ENCODE measurements at regions not wholly inside any gene's neighbourhood (a gene's known extent, or its start where the extent isn't known, plus 50 kb on each side); places are given as distances from the start of the nearest gene placed in this dataset.

DNA sequence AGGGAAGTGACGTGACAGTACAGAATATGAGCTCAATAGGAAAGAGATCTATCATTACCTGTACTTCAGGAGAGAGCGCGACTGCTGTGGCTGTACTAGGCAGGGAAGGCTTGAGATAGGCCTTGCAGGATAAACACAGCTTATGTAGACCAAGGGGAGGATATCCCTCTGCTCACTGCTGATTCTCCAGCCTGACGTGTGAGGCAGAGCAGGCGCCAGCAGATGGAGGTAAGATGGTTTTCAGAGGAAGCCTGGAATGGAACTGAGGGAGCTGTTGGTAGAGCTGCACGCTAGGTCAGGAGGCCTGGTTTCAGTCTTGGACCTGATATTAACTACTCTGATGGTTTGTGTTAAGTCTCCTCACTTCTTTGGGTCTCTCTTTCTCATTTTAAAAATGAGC lies 291.4 kb downstream of the YTHDC2 start:
- no peak for DNase-seq

DNA sequence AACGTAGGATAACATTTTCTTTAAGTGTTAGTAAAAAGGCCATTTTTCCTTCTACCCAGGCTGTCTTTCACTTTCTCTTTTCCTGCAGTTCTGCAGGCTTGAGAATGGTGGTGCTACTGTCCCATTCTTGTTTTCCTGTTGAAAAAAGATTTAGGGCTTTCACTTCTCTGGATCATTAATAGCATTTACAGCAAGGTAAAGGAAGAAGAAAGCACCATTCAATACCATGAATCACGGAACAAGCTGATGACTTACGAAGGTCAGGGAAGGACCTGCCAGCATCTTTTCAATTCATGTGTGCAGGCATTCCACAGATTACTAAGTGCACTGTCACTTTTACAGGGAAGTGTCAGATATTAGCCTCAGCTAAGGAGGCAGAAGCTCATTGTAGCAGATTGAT lies 292.8 kb downstream of the YTHDC2 start:
- DNase-seq, result peak; percentile 37

DNA sequence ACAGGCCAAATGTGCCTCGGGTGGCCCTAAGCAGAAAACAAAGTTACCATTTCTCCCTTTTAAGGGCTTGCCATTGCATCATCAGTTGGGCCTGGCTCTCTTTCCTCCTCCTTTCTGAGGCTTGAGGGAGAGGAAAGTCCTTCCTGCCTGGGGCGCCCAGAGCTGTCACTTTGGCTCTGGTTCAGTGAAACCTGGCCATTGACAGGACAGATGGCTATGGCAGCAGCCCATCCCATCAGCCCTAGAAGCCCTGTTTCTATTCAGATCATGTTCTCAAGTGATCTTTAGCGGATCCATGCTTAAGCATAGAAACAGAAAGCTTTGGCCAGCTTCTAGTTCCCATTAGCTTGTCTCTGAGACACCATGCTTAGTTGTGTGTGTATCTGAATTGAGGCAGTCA lies 293.4 kb downstream of the YTHDC2 start:
- peak; percentile 19 for DNase-seq

DNA sequence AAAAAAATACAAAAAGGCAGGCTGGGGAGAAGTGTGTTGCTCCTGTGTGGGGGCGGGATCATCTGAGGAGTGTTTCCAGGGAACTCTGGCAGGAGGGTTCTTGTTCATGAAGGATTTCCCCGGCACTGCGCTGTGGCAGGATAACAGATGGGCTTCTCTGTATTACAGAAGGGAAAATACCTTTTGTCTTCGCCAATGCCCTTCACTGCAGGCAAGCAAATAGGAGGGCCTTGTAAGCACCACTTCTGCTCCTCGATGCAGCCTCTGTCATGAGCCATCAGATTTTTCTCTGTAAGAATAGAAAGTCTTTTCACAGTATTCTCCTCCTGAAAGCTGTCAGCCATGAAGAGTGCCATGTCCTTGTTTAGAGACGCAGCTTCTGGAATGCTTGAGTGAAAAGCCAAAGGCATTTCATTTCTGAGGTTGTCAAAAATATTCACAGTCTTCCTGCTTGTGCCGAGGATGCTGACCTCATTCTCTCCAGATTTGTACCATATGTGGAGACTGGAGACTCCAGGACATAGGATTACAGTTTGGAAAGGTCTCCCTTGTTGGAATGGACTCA lies 294.0 kb downstream of the YTHDC2 start:
- peak; percentile 25 for DNase-seq

DNA sequence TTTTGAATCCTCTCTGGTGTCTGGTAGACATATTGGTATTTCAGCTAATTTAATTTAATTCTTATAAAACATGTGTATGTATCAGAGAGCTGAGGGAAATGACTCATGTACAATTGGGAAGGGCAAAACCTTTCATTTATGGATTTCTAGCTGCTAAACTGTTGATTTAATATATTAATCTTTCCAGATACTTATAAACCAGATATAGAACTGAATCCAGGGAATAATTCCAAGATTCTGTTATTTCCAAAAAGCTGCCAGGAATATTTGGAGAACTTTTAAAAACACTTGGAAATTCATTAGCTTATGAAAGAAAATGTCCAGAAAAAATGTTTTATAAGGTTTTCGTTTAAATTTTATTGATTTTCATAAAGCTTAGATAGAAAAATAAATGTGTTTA lies 295.5 kb downstream of the YTHDC2 start:
- DNase-seq, result no peak

DNA sequence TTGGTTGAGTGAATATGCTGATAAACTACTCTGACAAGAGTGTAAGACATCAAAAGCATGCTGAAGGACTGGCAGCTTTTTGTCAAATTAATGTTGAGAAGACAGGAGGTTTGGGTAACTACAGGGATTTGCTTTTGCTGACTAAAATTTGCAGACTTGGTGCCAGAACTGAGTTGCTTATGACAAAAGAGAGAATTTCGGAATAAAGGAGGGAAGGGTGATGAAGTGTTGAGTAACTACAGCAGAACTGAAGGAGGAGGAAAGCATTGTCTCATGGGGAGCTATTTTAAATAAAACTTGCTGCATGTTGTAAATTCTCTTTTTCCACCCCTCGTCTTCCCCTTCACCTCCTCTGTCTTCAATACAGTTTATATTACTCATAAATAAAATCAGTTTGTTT lies 296.1 kb downstream of the YTHDC2 start:
- no peak for DNase-seq

DNA sequence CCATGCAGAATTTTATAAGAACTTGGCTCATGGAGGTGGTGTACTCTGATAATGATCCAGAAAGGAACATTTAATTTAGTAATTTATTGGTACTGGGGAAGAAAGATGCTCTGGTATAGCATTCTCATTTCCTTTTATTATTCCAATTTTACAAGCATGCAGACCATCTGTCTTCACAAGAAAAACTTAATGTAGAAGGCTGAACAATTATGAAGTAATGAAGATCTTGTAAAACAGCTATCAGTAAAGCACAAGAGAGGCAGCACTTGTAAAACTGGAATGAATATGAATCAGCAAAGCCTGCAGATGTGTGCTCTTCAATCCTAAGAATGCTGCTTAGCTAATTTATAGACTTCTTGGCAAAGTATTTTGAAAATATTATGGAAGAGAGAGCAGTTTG lies 300.0 kb downstream of the YTHDC2 start:
- no peak for DNase-seq

DNA sequence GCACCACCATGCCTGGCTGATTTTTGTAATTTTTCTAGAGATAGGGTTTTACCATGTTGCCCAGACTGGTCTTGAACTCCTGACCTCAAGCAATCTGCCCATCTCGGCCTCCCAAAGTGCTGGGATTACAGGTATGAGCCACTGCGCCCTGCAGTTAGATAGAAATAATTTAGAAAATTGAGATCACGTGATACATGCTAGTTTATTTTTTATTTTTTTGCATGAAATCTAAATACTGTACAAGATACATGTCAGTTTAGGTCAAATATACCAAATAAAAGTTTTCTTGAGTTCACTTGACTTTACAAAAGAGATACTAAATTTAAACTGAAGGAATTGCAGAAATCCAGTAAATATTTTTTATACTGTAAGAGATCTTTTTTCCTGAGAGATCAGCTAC lies 304.2 kb downstream of the YTHDC2 start:
- no peak for DNase-seq

DNA sequence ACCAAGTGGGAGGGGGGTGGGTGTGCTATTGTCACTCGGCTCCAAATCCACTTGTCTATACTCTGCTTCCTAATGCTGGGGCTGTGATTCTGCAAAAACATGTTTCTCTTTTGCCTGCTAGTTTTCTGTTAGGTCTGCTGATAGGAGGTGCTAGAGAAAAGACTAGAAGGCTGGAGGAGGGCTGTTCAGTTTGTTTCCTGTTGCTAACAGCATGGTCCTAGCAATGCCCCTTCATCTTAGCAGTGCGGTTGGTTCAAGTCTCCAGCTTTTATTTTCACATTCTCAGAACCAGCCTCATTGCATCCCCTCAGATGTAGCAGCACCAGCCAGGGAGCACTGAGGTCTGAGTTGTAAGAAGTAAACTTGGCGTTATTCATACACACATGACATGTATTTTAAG lies 310.2 kb downstream of the YTHDC2 start:
- no peak for DNase-seq

DNA sequence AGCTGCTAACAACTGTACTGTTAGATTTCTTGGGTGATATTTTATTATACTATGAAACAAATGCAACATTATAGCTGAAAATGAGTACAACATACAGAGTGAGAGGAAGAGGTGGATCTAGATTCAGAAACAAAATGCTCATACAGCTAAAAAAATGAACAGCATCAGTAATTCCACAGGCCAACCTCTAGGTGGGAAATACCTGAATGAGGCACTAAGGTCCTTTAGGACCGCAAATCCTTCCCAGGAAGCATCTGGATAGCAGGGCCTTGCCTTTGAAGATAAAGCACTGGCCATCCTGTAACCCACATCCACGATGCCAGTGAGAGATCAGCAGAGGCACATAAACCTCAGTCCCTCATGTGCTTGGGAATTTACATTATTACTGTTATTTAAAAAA lies 310.8 kb downstream of the YTHDC2 start:
- DNase-seq, result no peak

DNA sequence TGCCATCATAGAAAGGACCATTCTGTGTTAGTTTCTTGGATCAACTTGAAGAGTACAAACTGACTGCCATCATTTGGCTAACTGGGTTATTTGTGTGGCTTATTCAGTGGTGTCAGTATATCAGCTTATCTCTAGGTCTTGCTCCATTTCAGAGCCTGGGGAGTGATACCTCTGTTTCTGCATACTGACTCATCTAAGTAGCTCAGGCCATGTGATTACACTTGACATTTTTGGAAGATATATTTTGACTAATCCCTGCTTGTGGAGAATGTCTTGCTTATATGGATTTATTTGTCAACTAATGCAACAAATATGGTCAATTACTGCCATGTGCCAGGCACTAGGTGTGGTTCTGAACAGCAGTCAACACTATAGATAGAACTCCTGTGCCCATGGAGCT lies 311.7 kb downstream of the YTHDC2 start:
- no peak for DNase-seq

DNA sequence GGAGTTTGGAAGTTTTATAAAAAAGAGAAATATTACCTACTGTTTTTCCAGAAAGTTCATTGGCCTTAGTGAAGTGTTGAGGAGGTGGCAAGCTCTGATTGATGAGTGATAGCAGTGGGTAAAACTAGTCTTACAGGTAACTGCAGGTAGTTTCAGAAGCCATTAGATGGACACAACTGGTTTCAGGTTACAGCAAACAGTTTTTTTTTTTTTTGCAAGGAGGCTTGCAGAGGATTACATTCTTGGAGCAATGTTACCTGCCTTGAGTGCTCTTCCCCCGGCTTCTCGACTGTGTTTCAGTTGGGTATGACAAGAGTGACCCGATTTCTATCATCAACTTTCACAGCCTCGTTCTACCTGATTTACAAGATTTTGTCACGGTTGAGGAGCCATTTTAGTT lies 333.4 kb downstream of the YTHDC2 start:
- DNase-seq, result no peak

DNA sequence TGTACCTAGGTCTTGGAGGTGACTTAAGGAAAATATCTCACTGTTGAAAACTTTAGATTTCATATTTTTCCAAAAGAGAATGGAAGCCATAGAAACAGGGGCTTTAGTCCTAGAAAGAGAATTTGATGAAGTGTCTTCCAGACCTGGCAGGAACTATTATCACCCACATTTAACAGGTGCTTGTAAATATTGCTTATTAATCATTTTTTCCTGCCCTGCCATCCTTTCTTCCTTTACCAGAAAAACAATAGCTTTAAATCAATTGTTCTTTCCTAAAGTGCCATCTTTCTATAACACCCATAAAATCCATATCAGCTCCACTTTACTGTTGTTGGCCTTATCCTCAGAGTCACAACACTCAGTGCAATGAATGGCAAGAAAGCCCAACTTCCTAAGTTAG lies 350.9 kb downstream of the YTHDC2 start:
- no peak for DNase-seq

DNA sequence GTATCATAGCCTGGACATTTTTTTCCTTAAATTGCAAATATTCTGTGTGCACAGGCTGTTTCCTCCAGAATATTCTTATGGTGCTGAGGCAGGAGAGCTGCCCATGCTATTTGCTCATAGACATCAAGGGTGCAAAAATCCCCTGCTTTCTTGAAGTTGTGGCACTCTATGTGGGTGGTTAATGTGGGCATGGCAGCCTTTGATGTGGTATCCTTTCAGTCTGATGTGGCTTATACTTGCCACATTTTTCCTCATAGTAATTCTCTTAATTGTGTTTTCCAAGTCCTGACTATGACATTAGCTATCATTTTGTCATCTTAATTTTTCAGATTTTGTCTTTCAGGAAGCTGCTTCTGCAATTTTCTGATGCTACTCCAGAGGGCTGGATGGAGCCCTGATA lies 353.3 kb downstream of the YTHDC2 start:
- no peak for DNase-seq

DNA sequence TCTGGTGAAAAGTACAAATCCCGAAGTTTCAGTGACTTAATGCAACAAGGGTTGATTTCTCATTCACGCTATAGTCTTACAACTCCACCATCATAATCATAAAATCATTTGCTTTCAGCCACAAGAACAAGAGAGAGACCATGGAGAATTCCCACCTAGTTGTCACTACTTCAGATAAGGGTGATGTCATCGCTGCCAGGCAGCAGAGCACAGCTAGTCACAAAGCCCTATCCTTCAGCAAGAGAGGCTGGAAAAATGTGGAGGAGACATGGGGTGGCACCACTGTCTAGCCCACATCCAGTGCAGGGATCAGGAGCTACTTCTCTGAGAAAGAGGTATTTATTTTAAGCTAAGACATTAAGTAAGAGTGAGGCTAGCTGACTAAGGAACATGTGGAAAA lies 356.1 kb downstream of the YTHDC2 start:
- DNase-seq, result no peak

DNA sequence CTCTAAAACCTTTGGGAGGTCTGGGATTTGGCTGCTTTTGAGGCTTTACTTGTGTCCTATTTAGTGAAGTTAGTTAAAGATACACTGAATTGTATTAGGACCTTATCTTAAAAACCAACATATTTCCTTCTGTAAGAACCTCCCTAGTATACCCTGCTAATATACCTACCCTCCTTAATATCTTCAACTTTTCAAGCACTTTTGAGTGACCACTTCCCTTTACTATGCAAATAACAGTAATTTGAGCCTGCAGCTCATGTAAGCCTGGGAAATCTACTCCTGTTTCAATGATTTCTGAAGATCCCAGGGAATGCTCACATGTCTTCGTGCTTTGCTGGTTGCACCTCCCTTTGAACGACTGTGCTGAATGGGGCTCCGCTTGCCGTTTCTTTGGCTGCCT lies 358.5 kb downstream of the YTHDC2 start:
- no peak for DNase-seq

DNA sequence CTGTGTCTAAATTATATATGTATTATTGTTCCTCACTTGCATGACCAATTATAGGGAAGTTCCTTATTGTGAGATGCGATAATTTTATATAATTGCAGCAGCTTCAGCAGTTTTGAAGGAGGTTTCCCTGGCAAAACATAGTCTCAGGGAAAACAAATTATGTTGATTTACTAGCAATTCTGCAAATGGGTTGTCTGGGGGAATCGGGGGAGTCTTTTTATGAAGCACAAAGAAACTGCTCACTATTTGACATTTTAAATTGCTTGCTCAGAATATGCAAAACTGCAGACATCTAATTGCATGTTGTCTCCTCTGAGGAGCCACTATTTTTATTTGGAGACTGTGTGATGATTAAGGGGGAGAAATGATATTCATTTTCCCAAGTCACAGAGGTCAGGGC lies 361.6 kb downstream of the YTHDC2 start:
- peak; percentile 91 for DNase-seq

DNA sequence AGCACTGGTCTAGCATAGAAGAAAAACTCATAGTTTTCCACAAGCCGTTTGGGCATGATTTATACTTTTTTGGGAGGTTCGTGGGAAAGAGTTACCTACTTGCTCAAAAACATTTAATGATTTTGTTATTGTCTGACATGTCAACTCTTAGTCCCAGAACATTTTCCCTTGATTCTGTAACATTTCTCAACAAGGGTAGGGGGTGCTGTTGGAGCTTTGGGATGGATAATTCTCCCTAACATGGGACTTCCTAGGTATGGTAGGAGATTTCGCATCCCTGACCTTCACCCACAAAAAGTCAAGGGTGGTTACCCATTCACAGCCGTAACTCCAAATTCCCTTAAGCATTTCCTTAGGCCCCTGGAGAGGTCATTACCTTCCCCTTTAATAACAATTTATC lies 378.0 kb downstream of the YTHDC2 start:
- DNase-seq, result no peak

DNA sequence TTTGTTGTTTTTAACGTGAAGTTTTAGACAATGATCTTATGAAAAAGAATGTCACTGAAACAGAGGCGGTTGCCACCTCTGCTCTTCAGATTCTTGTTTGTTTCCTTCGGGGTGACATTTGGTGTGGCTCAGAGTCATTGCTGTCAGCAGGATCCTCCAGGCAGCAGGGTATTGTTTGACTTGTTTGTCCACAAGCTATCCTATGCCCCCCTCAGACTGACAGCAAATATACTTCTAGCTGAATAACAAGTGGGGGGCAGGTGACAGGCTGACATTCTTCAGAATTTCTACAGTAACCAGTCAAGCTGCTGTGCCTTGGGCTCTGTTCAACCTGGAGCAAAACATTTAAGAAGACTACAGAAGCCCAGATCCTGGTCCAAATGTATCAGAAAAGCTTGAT lies 383.3 kb downstream of the YTHDC2 start:
- DNase-seq, result peak; percentile 79

DNA sequence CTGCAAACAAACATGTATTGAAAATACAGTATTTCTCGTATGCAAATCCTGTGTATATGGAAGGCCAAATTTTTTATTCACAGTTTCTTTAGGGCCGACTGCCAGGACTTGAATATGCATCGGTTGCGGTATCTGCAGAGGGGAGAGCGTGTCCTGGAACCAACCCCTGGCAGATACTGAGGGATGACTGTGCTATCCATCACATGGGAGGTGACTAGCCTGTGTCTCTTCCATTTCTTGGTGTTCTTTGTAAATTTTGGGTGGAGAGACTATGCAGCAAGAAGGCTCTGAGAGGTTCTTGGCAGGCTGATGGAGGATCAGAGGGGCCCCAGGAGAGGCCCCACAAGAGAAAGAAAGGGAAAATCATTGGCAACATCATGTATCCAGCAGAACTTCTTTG lies 384.3 kb downstream of the YTHDC2 start:
- DNase-seq, result no peak

DNA sequence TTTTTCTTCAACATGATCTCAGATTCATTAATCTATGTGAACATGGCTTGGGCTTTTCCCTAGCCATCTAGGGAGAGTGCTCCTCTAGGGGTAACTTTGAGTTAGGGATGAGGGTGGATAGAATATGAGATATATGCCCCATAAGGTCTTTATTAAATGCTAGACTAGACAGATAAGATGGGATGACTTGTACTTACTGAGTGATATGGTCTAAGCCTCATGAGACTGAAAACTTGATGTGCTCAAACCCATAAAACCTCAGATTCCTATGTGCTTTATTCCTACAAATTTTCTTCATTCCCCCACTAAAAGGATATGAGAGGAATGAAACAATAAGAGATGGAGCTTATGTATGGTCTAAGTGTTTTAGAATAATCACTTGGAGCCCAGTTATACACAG lies 386.6 kb downstream of the YTHDC2 start:
- no peak for DNase-seq

DNA sequence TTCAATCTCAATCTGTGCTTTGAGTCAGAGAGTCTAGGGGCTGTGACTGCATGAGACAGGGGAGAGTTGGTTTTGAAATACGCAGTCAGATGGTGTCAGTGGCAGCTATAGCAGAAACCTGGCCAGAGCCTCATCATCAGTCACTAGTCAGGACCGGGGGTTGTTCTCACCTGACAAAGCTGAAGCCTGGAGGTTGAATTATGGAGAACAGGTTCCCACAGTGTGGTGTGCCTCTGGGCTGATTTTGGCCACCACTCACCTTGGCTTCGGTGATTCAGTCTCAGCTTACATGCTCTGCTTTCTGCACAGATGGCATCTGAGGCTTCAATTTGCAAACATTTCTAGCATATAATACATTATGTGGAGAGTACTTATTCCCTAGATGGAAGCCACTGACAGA lies 387.3 kb downstream of the YTHDC2 start:
- peak; percentile 76 for DNase-seq

DNA sequence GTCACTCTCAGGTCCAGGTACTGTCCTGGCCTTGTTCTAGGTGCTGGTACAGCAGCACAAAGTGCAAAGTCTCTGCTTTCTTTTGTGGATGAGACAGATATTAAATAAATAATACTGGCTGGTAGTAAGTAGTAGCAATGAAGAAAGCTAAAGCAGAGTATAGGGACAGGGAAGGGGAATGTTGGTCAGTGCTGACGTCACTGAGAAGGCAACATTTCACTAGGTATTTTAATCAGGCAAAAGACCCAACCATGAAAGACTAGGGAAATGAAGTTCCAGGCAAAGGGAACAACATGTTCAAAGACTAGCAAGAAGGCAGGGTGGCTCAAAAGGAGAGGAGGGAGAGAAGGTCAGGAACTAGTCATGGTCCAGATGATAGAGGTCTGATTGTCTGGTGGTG lies 388.2 kb downstream of the YTHDC2 start:
- no peak for DNase-seq

DNA sequence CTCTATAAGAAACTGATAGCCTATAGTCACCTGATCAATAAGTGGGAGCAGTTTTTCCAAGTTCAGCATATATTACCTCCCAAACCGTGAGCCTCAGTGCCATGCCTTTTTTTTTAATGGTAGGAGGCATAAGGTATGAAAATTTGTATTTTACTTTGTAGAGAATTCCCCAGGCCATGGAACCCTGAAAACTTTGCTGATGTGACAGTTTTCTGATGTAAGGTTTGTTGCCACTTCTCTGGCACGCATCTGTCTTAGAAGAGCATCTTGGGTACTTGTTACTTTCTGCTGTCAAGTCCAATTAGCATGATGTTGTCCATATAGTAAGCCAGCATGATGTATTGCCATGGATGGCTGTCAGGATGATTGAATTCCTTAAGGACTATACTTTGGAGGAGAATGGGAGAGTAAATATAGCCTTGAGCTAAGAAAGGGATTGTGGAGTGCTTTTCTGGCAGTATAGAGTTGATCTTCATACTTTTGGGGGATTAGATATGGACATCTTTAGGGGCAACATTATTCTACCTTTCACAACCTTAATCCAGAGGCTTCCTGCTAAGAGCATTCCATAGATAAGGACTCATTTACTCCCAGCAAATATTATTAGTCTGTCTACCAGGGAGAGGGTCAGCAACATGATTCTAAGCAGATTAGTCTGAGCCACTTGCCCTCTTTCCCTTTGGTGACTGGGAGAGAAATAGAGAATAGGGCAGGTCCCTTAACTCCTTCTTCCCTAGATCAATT lies 389.6 kb downstream of the YTHDC2 start:
- DNase-seq, result no peak

DNA sequence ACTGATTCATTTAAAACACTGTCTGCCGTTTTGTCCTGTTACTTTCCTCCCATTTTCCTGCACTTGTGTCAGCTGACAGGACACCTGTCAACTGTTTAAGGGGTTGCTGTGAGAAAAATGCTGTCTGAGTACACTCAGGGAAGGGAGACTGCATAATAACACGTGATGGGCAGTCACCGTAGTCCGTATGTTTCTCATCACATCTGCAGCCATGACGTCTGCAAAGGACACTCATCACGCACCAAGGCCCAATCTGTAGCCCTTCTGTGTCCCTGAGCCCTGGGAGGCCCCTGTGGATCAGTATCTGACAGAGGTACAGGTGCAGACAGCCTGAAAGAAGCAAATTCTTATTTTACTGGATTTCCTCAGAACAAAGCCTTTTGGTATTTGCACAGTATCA lies 396.3 kb downstream of the YTHDC2 start:
- DNase-seq, result peak; percentile 79
